Skeletal muscle tissue (tissue), 3 donors: ENCODE measurements at regions not wholly inside any gene's neighbourhood (a gene's known extent, or its start where the extent isn't known, plus 50 kb on each side); places are given as distances from the start of the nearest gene placed in this dataset.

Experiments
- H3K27ac ChIP-seq: one replicate; pipeline ENCODE4 v1.7.0; 2013; ENCODE audit warnings: mild to moderate bottlenecking, low read depth, low read length, inconsistent platforms
- H3K27me3 ChIP-seq, 3 donors: one replicate each; pipeline ENCODE4 v1.7.0; 2013; ENCODE audit warnings: low read length in 3 of 3; ENCODE audit not compliant: control insufficient read depth in 3 of 3, insufficient read depth in 3 of 3
- H3K36me3 ChIP-seq, 3 donors: one replicate each; pipeline ENCODE4 v1.7.0; 2013; ENCODE audit warnings: low read length in 3 of 3; ENCODE audit not compliant: control insufficient read depth in 3 of 3, insufficient read depth in 3 of 3
- H3K4me1 ChIP-seq, 3 donors: one replicate each; pipeline ENCODE4 v1.7.0; 2013; ENCODE audit warnings: low read length in 3 of 3, mild to moderate bottlenecking in 3 of 3; ENCODE audit not compliant: control insufficient read depth in 3 of 3, insufficient read depth in 3 of 3
- H3K4me3 ChIP-seq, 3 donors: one replicate each; pipeline ENCODE4 v1.7.0; 2013; ENCODE audit warnings: low read length in 3 of 3
- H3K9ac ChIP-seq, 3 donors: one replicate each; pipeline ENCODE4 v1.7.0; 2013; ENCODE audit warnings: low read length in 3 of 3, mild to moderate bottlenecking in 3 of 3, moderate library complexity in 2 of 3, low read depth in 1 of 3
- H3K9me3 ChIP-seq, 3 donors: one replicate each; pipeline ENCODE4 v1.7.0; 2013; ENCODE audit warnings: low read length in 3 of 3; ENCODE audit not compliant: control insufficient read depth in 3 of 3
- donor health status: Osteomylitis.

DNA sequence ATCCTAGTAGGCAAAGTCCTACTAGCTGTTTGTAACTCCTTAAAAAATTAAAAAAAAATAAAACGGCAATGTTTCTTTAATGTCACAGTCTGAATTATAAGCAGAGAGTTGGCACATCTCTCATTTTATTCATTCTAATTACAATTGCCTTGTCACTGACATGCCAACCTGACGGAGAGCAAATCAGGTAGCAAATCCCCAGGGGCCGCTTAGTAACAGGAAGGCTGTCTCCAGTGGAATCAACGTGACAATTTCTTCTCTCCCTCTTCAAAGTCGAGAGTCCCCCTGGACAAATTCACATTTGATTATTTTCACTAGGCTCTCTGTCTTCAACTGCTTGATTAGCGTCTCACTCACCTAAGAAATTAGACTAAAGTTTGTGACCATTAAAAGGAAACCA is 1598.9 kb upstream of the PIK3C3 start:
- Histone ChIP-seq H3K4me3 (no peak overlapping the region), H3K27me3 (no peaks in the 10 kb centered on the region), H3K9ac (no peak overlapping the region), H3K9me3 (no peaks in the 10 kb centered on the region), H3K27ac (no peak overlapping the region), H3K36me3 (no peaks in the 10 kb centered on the region), H3K4me1 (no peaks in the 10 kb centered on the region)

DNA sequence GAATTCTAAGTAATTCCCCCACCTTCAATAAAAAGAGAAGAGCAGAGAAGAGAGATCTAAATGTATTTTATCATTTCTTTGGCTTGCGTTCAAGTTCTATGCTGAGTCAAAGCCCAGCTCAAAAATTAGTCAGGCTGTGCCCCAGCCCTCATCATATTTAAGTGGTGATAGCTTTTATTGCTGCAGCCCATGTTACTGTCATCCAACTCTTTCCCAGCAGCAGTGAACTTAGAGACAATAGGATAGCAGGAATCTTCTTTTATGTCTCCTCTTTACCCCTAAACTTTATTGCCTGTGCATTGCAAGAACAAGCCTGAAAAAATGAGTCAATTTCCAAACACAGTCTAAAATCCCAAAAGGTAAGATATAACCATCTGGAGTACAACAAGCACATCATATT is 1599.3 kb upstream of the PIK3C3 start:
- H3K36me3 ChIP-seq = no peaks in the 10 kb centered on the region
- H3K9ac ChIP-seq = no peak overlapping the region
- H3K27ac ChIP-seq = no peak overlapping the region
- H3K4me1 ChIP-seq = no peaks in the 10 kb centered on the region
- H3K4me3 ChIP-seq = no peak overlapping the region
- no peaks in the 10 kb centered on the region for H3K9me3 ChIP-seq
- H3K27me3 ChIP-seq = no peaks in the 10 kb centered on the region

- Histone ChIP-seq H3K27me3 (no peaks in the 10 kb centered on the region), H3K9ac (no peak overlapping the region), H3K27ac (no peak overlapping the region), H3K9me3 (no peaks in the 10 kb centered on the region), H3K36me3 (no peaks in the 10 kb centered on the region), H3K4me1 (no peaks in the 10 kb centered on the region), H3K4me3 (no peak overlapping the region)
Observed at GRCh38 chr18:40348196-40348595, 1606.8 kb upstream of the PIK3C3 start.

- Histone ChIP-seq H3K27ac (no peak overlapping the region), H3K36me3 (no peaks in the 10 kb centered on the region), H3K4me1 (no peaks in the 10 kb centered on the region), H3K9ac (no peak overlapping the region), H3K9me3 (no peaks in the 10 kb centered on the region), H3K4me3 (no peak overlapping the region), H3K27me3 (no peaks in the 10 kb centered on the region)
Observed at GRCh38 chr18:40347261-40347660, 1607.8 kb upstream of the PIK3C3 start.

- H3K27me3 ChIP-seq = no peaks in the 10 kb centered on the region
- H3K9me3 ChIP-seq = no peaks in the 10 kb centered on the region
- no peaks in the 10 kb centered on the region for H3K4me1 ChIP-seq
- no peak overlapping the region for H3K9ac ChIP-seq
- H3K36me3 ChIP-seq = no peaks in the 10 kb centered on the region
- H3K4me3 ChIP-seq = no peak overlapping the region
- H3K27ac ChIP-seq = no peak overlapping the region
Observed at GRCh38 chr18:40346146-40346545, 1608.9 kb upstream of the PIK3C3 start.

DNA sequence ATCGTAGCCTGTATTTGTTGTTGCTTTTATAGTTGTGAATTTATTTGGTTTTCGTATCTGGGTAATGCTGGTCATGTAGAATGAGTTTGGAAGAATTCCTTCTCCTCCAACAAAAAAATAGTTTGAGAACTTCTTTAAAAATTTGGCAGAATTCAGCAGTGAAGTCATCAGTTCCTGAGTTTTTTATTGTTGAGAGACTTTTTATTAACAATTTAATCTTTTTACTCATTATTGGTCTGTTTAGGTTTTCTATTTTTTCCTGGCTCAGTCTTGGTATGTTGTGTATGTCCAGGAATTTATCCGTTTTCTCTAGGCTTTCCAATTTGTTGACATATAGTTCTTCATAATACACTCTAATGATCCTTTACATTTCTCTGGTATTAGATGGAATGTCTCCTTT is 1613.3 kb upstream of the PIK3C3 start:
- H3K9me3 ChIP-seq = no peaks in the 10 kb centered on the region
- H3K36me3 ChIP-seq = no peaks in the 10 kb centered on the region
- H3K9ac ChIP-seq = no peak overlapping the region
- H3K4me1 ChIP-seq = no peaks in the 10 kb centered on the region
- no peak overlapping the region for H3K4me3 ChIP-seq
- no peaks in the 10 kb centered on the region for H3K27me3 ChIP-seq
- H3K27ac ChIP-seq = no peak overlapping the region

GRCh38 chr18:40338284-40338683 is 1616.8 kb upstream of the PIK3C3 start:
- Histone ChIP-seq H3K36me3 (no peaks in the 10 kb centered on the region), H3K27ac (no peak overlapping the region), H3K4me1 (no peaks in the 10 kb centered on the region), H3K4me3 (no peak overlapping the region), H3K9ac (no peak overlapping the region), H3K27me3 (no peaks in the 10 kb centered on the region), H3K9me3 (no peaks in the 10 kb centered on the region)

DNA sequence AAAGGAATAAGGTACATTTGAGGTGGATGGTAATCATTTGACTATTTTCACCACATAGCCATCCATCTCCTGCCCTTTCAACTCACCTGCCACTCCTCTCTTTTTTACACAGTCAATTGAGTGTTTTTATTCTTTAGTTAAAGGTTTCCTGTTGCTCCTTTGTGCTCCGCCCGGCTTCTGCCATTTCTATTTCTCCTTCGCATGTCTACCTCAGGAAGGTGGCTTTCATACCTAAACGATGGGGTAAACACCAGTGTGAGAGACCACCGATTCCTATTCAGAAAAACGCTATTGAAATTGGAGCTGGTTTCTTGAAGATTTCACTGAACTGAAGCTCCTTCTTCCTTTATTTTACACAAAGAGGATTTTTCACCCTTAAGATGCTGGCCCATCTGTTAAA is 1628.0 kb upstream of the PIK3C3 start:
- H3K27ac ChIP-seq = no peak overlapping the region
- no peaks in the 10 kb centered on the region for H3K27me3 ChIP-seq
- no peak overlapping the region for H3K4me3 ChIP-seq
- H3K4me1 ChIP-seq = no peaks in the 10 kb centered on the region
- H3K9ac ChIP-seq = no peak overlapping the region
- H3K36me3 ChIP-seq = no peaks in the 10 kb centered on the region
- no peaks in the 10 kb centered on the region for H3K9me3 ChIP-seq

DNA sequence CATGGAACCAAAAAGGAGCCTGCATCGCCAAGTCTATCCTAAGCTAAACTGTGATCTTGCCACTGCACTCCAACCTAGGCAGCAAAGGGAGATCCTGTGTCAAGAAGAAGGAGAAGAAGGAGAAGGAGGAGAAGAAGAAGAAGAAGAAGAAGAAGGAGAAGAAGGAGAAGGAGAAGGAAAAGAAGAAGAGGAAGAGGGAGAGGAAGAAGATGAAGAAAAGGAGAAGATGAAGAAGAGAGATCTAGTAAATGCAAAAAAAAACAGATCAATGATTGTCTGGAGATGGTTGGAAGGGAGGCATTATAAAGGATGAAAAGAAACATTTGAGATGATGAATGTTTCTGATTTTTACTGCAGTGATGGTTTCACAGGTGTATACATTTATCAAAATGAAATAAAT is 1629.0 kb upstream of the PIK3C3 start:
- H3K4me1 ChIP-seq = no peaks in the 10 kb centered on the region
- no peaks in the 10 kb centered on the region for H3K27me3 ChIP-seq
- no peak overlapping the region for H3K27ac ChIP-seq
- no peak overlapping the region for H3K9ac ChIP-seq
- H3K9me3 ChIP-seq = no peaks in the 10 kb centered on the region
- no peaks in the 10 kb centered on the region for H3K36me3 ChIP-seq
- H3K4me3 ChIP-seq = no peak overlapping the region

- H3K36me3 ChIP-seq = no peaks in the 10 kb centered on the region
- no peaks in the 10 kb centered on the region for H3K9me3 ChIP-seq
- no peak overlapping the region for H3K4me3 ChIP-seq
Observed at GRCh38 chr18:40314199-40314598, 1640.8 kb upstream of the PIK3C3 start.

GRCh38 chr18:40313030-40313642 is 1641.9 kb upstream of the PIK3C3 start:
- H3K4me3 ChIP-seq = no peak overlapping the region
- H3K36me3 ChIP-seq = no peaks in the 10 kb centered on the region
- no peak overlapping the region for H3K9ac ChIP-seq
- no peak overlapping the region for H3K27ac ChIP-seq
- no peaks in the 10 kb centered on the region for H3K4me1 ChIP-seq
- no peaks in the 10 kb centered on the region for H3K27me3 ChIP-seq
- no peaks in the 10 kb centered on the region for H3K9me3 ChIP-seq

More at GRCh38 chr18:40314199-40314598, 1640.8 kb upstream of the PIK3C3 start:
- Histone ChIP-seq H3K27ac (no peak overlapping the region), H3K27me3 (no peaks in the 10 kb centered on the region), H3K9ac (no peak overlapping the region), H3K4me1 (no peaks in the 10 kb centered on the region)
